ENCODE measurements at regions not wholly inside any gene's neighbourhood (a gene's known extent, or its start where the extent isn't known, plus 50 kb on each side); places are given as distances from the start of the nearest gene placed in this dataset.

GRCh38 chr12:77251799-77252198 is 186.4 kb upstream of the E2F7 start:
- no peak for TF ChIP-seq POLR2AphosphoS5 (IDR thresholded peaks at IDR 0.05; ENCODE audit: low read depth, low read length)
- TF ChIP-seq, protein P1, sequence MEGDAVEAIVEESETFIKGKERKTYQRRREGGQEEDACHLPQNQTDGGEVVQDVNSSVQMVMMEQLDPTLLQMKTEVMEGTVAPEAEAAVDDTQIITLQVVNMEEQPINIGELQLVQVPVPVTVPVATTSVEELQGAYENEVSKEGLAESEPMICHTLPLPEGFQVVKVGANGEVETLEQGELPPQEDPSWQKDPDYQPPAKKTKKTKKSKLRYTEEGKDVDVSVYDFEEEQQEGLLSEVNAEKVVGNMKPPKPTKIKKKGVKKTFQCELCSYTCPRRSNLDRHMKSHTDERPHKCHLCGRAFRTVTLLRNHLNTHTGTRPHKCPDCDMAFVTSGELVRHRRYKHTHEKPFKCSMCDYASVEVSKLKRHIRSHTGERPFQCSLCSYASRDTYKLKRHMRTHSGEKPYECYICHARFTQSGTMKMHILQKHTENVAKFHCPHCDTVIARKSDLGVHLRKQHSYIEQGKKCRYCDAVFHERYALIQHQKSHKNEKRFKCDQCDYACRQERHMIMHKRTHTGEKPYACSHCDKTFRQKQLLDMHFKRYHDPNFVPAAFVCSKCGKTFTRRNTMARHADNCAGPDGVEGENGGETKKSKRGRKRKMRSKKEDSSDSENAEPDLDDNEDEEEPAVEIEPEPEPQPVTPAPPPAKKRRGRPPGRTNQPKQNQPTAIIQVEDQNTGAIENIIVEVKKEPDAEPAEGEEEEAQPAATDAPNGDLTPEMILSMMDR (IDR thresholded peaks at IDR 0.05): no peak
- TF ChIP-seq SIN3A (IDR thresholded peaks at IDR 0.05; ENCODE audit: borderline replicate concordance, insufficient read depth, low read depth, low read length): no peak

Data from Panc1 (cell line).